ELR (cell line): ENCODE measurements at regions not wholly inside any gene's neighbourhood (a gene's known extent, or its start where the extent isn't known, plus 50 kb on each side); places are given as distances from the start of the nearest gene placed in this dataset.

Experiments
- DNase-seq: peaks from one replicate; pipeline ENCODE4 v3.0.0-alpha.2; 2015; ENCODE audit warnings: low read depth

- no peak for DNase-seq
Observed at GRCh38 chr18:77761332-77761731, 511.7 kb downstream of the GALR1 start.

- DNase-seq, result no peak
Observed at GRCh38 chr18:77762014-77762413, 512.4 kb downstream of the GALR1 start.

- DNase-seq, result no peak
Observed at GRCh38 chr18:77762642-77763041, 513.0 kb downstream of the GALR1 start.

GRCh38 chr18:77763530-77764145 is 514.0 kb downstream of the GALR1 start:
- DNase-seq, result no peak

GRCh38 chr18:77765468-77765867 is 515.8 kb downstream of the GALR1 start:
- DNase-seq, result peak; percentile 0

GRCh38 chr18:77766421-77766820 is 516.8 kb downstream of the GALR1 start:
- no peak for DNase-seq

GRCh38 chr18:77772177-77772576 is 522.5 kb downstream of the GALR1 start:
- DNase-seq, result no peak

- DNase-seq, result no peak
Observed at GRCh38 chr18:77776104-77776503, 526.5 kb downstream of the GALR1 start.

- DNase-seq, result no peak
Observed at GRCh38 chr18:77777163-77777562, 527.5 kb downstream of the GALR1 start.

GRCh38 chr18:77784759-77785379 is 535.2 kb downstream of the GALR1 start:
- no peak for DNase-seq

GRCh38 chr18:77785415-77785975 is 535.8 kb downstream of the GALR1 start:
- DNase-seq, result no peak

- no peak for DNase-seq
Observed at GRCh38 chr18:77803024-77803423, 553.4 kb downstream of the GALR1 start.

GRCh38 chr18:77804382-77804781 is 554.7 kb downstream of the GALR1 start:
- no peak for DNase-seq

- DNase-seq, result no peak
Observed at GRCh38 chr18:77807650-77808049, 558.0 kb downstream of the GALR1 start.

- no peak for DNase-seq
Observed at GRCh38 chr18:77811503-77811902, 561.9 kb downstream of the GALR1 start.

- no peak for DNase-seq
Observed at GRCh38 chr18:77815666-77816338, 566.2 kb downstream of the GALR1 start.

GRCh38 chr18:77818328-77818727 is 568.7 kb downstream of the GALR1 start:
- DNase-seq, result no peak

- DNase-seq, result no peak
Observed at GRCh38 chr18:77820472-77820871, 570.8 kb downstream of the GALR1 start.

GRCh38 chr18:77821892-77822291 is 572.2 kb downstream of the GALR1 start:
- DNase-seq, result no peak

- no peak for DNase-seq
Observed at GRCh38 chr18:77822632-77823031, 573.0 kb downstream of the GALR1 start.

GRCh38 chr18:77833807-77834206 is 584.2 kb downstream of the GALR1 start:
- DNase-seq, result no peak

- DNase-seq, result no peak
Observed at GRCh38 chr18:77851802-77852201, 602.2 kb downstream of the GALR1 start.

GRCh38 chr18:77853859-77854258 is 604.2 kb downstream of the GALR1 start:
- no peak for DNase-seq
